Smooth muscle cell (in vitro differentiated cells): ENCODE measurements at regions not wholly inside any gene's neighbourhood (a gene's known extent, or its start where the extent isn't known, plus 50 kb on each side); places are given as distances from the start of the nearest gene placed in this dataset.

Source experiments
- DNase-seq: peaks from one replicate; lab custom pipeline; 2025; ENCODE audit not compliant: unreplicated experiment; lab: John Stamatoyannopoulos, UW
- H2AFZ ChIP-seq: fragments of 200-600 bp; sonication (generic); 2 replicates; pipeline ENCODE4 v1.6.0; 2016; ENCODE audit warnings: antibody characterized with exemption, low read depth, mild to moderate bottlenecking
- H3F3A ChIP-seq: fragments of 200-600 bp; sonication (generic); 2 replicates; pipeline ENCODE4 v1.6.0; 2017; ENCODE audit warnings: antibody characterized with exemption, low read depth
- H3K27ac ChIP-seq: fragments of 200-600 bp; sonication (generic); 2 replicates; pipeline ENCODE4 v1.5.1; 2016; ENCODE audit warnings: low read depth, mild to moderate bottlenecking
- H3K27me3 ChIP-seq: fragments of 200-600 bp; sonication (generic); 2 replicates; pipeline ENCODE4 v1.6.1; 2016; ENCODE audit warnings: low read depth, mild to moderate bottlenecking
- H3K36me3 ChIP-seq: fragments of 200-600 bp; sonication (generic); 2 replicates; pipeline ENCODE4 v1.5.1; 2016; ENCODE audit warnings: low read depth
- H3K4me1 ChIP-seq: fragments of 200-600 bp; sonication (generic); 2 replicates; pipeline ENCODE4 v1.5.1; 2016; ENCODE audit warnings: low read depth
- H3K4me2 ChIP-seq: fragments of 200-600 bp; sonication (generic); 2 replicates; pipeline ENCODE4 v1.6.0; 2016; ENCODE audit warnings: mild to moderate bottlenecking
- H3K4me3 ChIP-seq: fragments of 200-600 bp; sonication (generic); 2 replicates; pipeline ENCODE4 v1.5.1; 2016; ENCODE audit warnings: mild to moderate bottlenecking
- H3K79me2 ChIP-seq: fragments of 200-600 bp; sonication (generic); 2 replicates; pipeline ENCODE4 v1.6.0; 2016; ENCODE audit warnings: low read depth, mild to moderate bottlenecking
- H3K9ac ChIP-seq: fragments of 200-600 bp; sonication (generic); 2 replicates; pipeline ENCODE4 v1.6.0; 2016; ENCODE audit warnings: low read depth
- H3K9me3 ChIP-seq: fragments of 200-600 bp; sonication (generic); replicated peaks from 2 replicates; pipeline ENCODE4 v1.5.1; 2016; ENCODE audit warnings: low read depth
- H4K20me1 ChIP-seq: fragments of 200-600 bp; sonication (generic); 2 replicates; pipeline ENCODE4 v1.6.0; 2016; ENCODE audit warnings: low read depth
- CTCF ChIP-seq: fragments of 200-600 bp; sonication (generic); IDR thresholded peaks from 2 replicates; pipeline ENCODE4 v1.5.1; 2017; ENCODE audit warnings: borderline replicate concordance, mild to moderate bottlenecking, antibody characterized with exemption; ENCODE audit not compliant: insufficient read depth, poor library complexity, severe bottlenecking
- WGBS: methylation state at CpG from one replicate; pipeline ENCODE4 v1.1.7; 2016; ENCODE audit warnings: low lambda C conversion rate; 5-methylcytosine and 5-hydroxymethylcytosine counted together

DNA sequence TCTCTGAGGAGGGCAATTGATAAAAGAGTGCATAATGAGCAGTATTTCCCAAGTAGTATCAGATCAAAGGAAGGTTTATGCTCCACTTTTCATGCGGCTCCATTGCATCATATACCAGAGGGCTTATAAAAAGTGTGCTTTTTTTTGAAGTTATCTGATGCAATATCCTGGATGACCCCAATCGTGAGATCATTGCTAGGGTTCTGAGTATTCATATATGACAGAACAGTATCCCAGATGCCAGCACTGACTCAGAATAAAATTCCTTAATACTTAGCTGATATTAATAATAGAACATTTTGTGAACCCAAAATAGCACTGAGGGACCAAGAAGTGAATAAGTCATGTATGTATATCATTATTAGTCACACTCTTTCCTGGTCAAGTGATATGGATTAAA lies 945.5 kb upstream of the AGA start:
- no peaks in the 10 kb centered on the region for H3K27me3 ChIP-seq
- no peaks in the 10 kb centered on the region for H3F3A ChIP-seq
- no peak overlapping the region for H3K9ac ChIP-seq

GRCh38 chr4:178395798-178396197 lies 953.6 kb upstream of the AGA start:
- H3K36me3 ChIP-seq, result no peaks in the 10 kb centered on the region
- WGBS, result 21% methylated on average over 1 of the region's 1 CpG
- H3K4me1 ChIP-seq, result no peaks in the 10 kb centered on the region
- H3F3A ChIP-seq, result no peaks in the 10 kb centered on the region
- no peak for TF ChIP-seq CTCF
- no peaks in the 10 kb centered on the region for H3K9me3 ChIP-seq
- H3K79me2 ChIP-seq, result no peaks in the 10 kb centered on the region
- DNase-seq, result no peak
- no peak overlapping the region for H3K27ac ChIP-seq
- no peak overlapping the region for H3K4me2 ChIP-seq
- H2AFZ ChIP-seq, result no peak overlapping the region
- no peak overlapping the region for H3K9ac ChIP-seq
- no peaks in the 10 kb centered on the region for H3K27me3 ChIP-seq
- H4K20me1 ChIP-seq, result no peaks in the 10 kb centered on the region
- no peak overlapping the region for H3K4me3 ChIP-seq

More for the DNA sequence above, 945.5 kb upstream of the AGA start:
- no peak overlapping the region for H3K4me2 ChIP-seq
- WGBS, result 82% methylated on average over 2 of the region's 2 CpGs
- H3K36me3 ChIP-seq, result no peaks in the 10 kb centered on the region
- no peaks in the 10 kb centered on the region for H3K4me1 ChIP-seq
- H4K20me1 ChIP-seq, result no peaks in the 10 kb centered on the region
- H3K27ac ChIP-seq, result no peak overlapping the region
- TF ChIP-seq CTCF, result no peak
- H3K79me2 ChIP-seq, result no peaks in the 10 kb centered on the region
- no peaks in the 10 kb centered on the region for H3K9me3 ChIP-seq
- H2AFZ ChIP-seq, result no peak overlapping the region
- no peak for DNase-seq
- no peak overlapping the region for H3K4me3 ChIP-seq

GRCh38 chr4:178412455-178412854 lies 970.2 kb upstream of the AGA start:
- no peak for TF ChIP-seq CTCF
- WGBS, result 95% methylated on average over 1 of the region's 1 CpG
- Histone ChIP-seq H3K9me3 (no peaks in the 10 kb centered on the region), H3K9ac (no peak overlapping the region), H3K79me2 (no peaks in the 10 kb centered on the region), H3K27ac (no peak overlapping the region), H3F3A (no peaks in the 10 kb centered on the region), H3K27me3 (no peaks in the 10 kb centered on the region), H2AFZ (no peak overlapping the region), H3K4me3 (no peak overlapping the region), H4K20me1 (no peaks in the 10 kb centered on the region), H3K36me3 (no peaks in the 10 kb centered on the region), H3K4me1 (no peaks in the 10 kb centered on the region), H3K4me2 (no peak overlapping the region)
- no peak for DNase-seq

DNA sequence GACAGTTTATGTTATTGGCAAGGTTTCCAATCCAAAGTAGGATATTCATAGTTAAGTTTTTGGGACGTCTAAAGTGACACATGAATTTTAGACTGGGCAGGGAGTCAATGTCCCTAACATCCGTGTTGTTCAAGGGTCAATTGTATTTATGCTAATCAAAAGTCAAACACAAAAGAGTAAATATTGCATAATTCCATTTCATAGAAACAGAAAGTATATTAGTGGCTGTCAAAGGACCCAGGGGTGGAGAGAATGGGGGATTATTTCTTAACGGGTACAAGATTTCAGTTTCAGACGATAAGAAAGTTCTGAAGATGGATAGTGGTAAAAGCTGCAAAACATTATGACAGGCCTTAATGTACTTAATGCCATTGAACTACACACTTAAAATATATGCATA lies 971.8 kb upstream of the AGA start:
- no peak overlapping the region for H3K4me2 ChIP-seq
- H3F3A ChIP-seq, result no peaks in the 10 kb centered on the region
- WGBS, result 69% methylated on average over 4 of the region's 4 CpGs
- H3K9me3 ChIP-seq, result no peaks in the 10 kb centered on the region
- no peak overlapping the region for H3K9ac ChIP-seq
- no peaks in the 10 kb centered on the region for H3K36me3 ChIP-seq
- DNase-seq, result no peak
- no peaks in the 10 kb centered on the region for H3K27me3 ChIP-seq
- no peaks in the 10 kb centered on the region for H3K79me2 ChIP-seq
- no peaks in the 10 kb centered on the region for H4K20me1 ChIP-seq
- H3K27ac ChIP-seq, result no peak overlapping the region
- no peak for TF ChIP-seq CTCF
- no peak overlapping the region for H3K4me3 ChIP-seq
- no peaks in the 10 kb centered on the region for H3K4me1 ChIP-seq
- no peak overlapping the region for H2AFZ ChIP-seq
